IPS DF 6.9 (cell line): ENCODE measurements at regions not wholly inside any gene's neighbourhood (a gene's known extent, or its start where the extent isn't known, plus 50 kb on each side); places are given as distances from the start of the nearest gene placed in this dataset.
A peak's percentile ranks its signal among the peaks of the same experiment; 100 is the strongest.
"Not testable (repeated sequence)": the region's sequence is repeated elsewhere in the genome, so short reads cannot be mapped to it uniquely, and the experiment has no call there.

Experiments
- DNase-seq: peaks from one replicate; pipeline ENCODE4 v3.0.0-alpha.2; 2013; ENCODE audit warnings: low read depth, low spot score
- H3K27ac ChIP-seq: one replicate; pipeline ENCODE4 v1.5.1; 2013; ENCODE audit warnings: low read length, control low read depth
- H3K27me3 ChIP-seq: 2 replicates; pipeline ENCODE4 v1.6.1; 2013; ENCODE audit warnings: mild to moderate bottlenecking, low read length; ENCODE audit not compliant: control insufficient read depth, insufficient read depth
- H3K36me3 ChIP-seq: 2 replicates; pipeline ENCODE4 v1.6.1; 2013; ENCODE audit warnings: low read length; ENCODE audit not compliant: control insufficient read depth, insufficient read depth
- H3K4me1 ChIP-seq: 2 replicates; pipeline ENCODE4 v1.6.1; 2013; ENCODE audit warnings: low read length; ENCODE audit not compliant: control insufficient read depth, insufficient read depth
- H3K4me3 ChIP-seq: 2 replicates; pipeline ENCODE4 v1.5.1; 2013; ENCODE audit warnings: mild to moderate bottlenecking, low read length
- H3K9me3 ChIP-seq: 2 replicates; pipeline ENCODE4 v1.6.1; 2013; ENCODE audit warnings: low read length, inconsistent platforms; ENCODE audit not compliant: control insufficient read depth, insufficient read depth
- WGBS: extraction: QIAGEN DNeasy Blood & Tissue Kit; methylation state at CpG from one replicate; pipeline ENCODE4 v1.1.7; 2013; ENCODE audit warnings: mixed read lengths, missing lambda C conversion rate; ENCODE audit not compliant: insufficient read length, insufficient coverage; 5-methylcytosine and 5-hydroxymethylcytosine counted together

GRCh38 chr13:89066868-89067466 lies 1395.8 kb downstream of the SLITRK5 start:
- Histone ChIP-seq H3K4me3 (no peak overlapping the region), H3K4me1 (no peaks in the 10 kb centered on the region), H3K36me3 (no peaks in the 10 kb centered on the region), H3K9me3 (no peaks in the 10 kb centered on the region), H3K27ac (no peak overlapping the region), H3K27me3 (no peaks in the 10 kb centered on the region)
- peak; percentile 43 for DNase-seq
- WGBS, result no CpG with 5 or more reads among the region's 9 CpGs

- H3K27me3 ChIP-seq, result no peaks in the 10 kb centered on the region
- no CpG with 5 or more reads among the region's 1 CpG for WGBS
- H3K36me3 ChIP-seq, result no peaks in the 10 kb centered on the region
- no peak overlapping the region for H3K4me3 ChIP-seq
- DNase-seq, result no peak
- H3K4me1 ChIP-seq, result no peaks in the 10 kb centered on the region
- no peak overlapping the region for H3K27ac ChIP-seq
- no peaks in the 10 kb centered on the region for H3K9me3 ChIP-seq
Measured at GRCh38 chr13:89072979-89073378, 1401.8 kb downstream of the SLITRK5 start.

GRCh38 chr13:89076622-89077021 lies 1405.5 kb downstream of the SLITRK5 start:
- no CpG with 5 or more reads among the region's 2 CpGs for WGBS

GRCh38 chr13:89082623-89083022 lies 1411.5 kb downstream of the SLITRK5 start:
- WGBS, result no CpG with 5 or more reads among the region's 3 CpGs
- Histone ChIP-seq H3K36me3 (no peaks in the 10 kb centered on the region), H3K27ac (no peak overlapping the region), H3K4me1 (no peaks in the 10 kb centered on the region), H3K27me3 (no peaks in the 10 kb centered on the region), H3K4me3 (no peak overlapping the region), H3K9me3 (no peaks in the 10 kb centered on the region)
- no peak for DNase-seq

More at GRCh38 chr13:89076622-89077021, 1405.5 kb downstream of the SLITRK5 start:
- H3K36me3 ChIP-seq, result no peaks in the 10 kb centered on the region
- H3K4me3 ChIP-seq, result no peak overlapping the region
- no peaks in the 10 kb centered on the region for H3K27me3 ChIP-seq
- H3K4me1 ChIP-seq, result no peaks in the 10 kb centered on the region
- no peaks in the 10 kb centered on the region for H3K9me3 ChIP-seq
- no peak overlapping the region for H3K27ac ChIP-seq
- DNase-seq, result no peak

GRCh38 chr13:89088107-89088506 lies 1416.9 kb downstream of the SLITRK5 start:
- H3K9me3 ChIP-seq, H3K36me3 ChIP-seq, DNase-seq, H3K4me3 ChIP-seq, H3K27ac ChIP-seq, H3K27me3 ChIP-seq, H3K4me1 ChIP-seq: not testable (repeated sequence)
- WGBS, result no CpG with 5 or more reads among the region's 16 CpGs

GRCh38 chr13:89097994-89098393 lies 1426.8 kb downstream of the SLITRK5 start:
- no peak overlapping the region for H3K4me3 ChIP-seq
- DNase-seq, result no peak
- no CpG with 5 or more reads among the region's 1 CpG for WGBS
- H3K36me3 ChIP-seq, result no peaks in the 10 kb centered on the region
- no peak overlapping the region for H3K27ac ChIP-seq
- H3K9me3 ChIP-seq, result no peaks in the 10 kb centered on the region
- no peaks in the 10 kb centered on the region for H3K4me1 ChIP-seq
- H3K27me3 ChIP-seq, result no peaks in the 10 kb centered on the region

- no peaks in the 10 kb centered on the region for H3K27me3 ChIP-seq
- H3K36me3 ChIP-seq, result no peaks in the 10 kb centered on the region
- H3K4me1 ChIP-seq, result no peaks in the 10 kb centered on the region
- no peak overlapping the region for H3K27ac ChIP-seq
- no CpG with 5 or more reads among the region's 5 CpGs for WGBS
- H3K9me3 ChIP-seq, result no peaks in the 10 kb centered on the region
- no peak overlapping the region for H3K4me3 ChIP-seq
- DNase-seq, result peak; percentile 13
Measured at GRCh38 chr13:89113744-89114143, 1442.6 kb downstream of the SLITRK5 start.

- WGBS, result no CpG with 5 or more reads among the region's 3 CpGs
- Histone ChIP-seq H3K36me3 (no peaks in the 10 kb centered on the region), H3K4me1 (no peaks in the 10 kb centered on the region), H3K27me3 (no peaks in the 10 kb centered on the region), H3K27ac (no peak overlapping the region), H3K4me3 (no peak overlapping the region), H3K9me3 (no peaks in the 10 kb centered on the region)
- DNase-seq, result no peak
Measured at GRCh38 chr13:89115307-89115706, 1444.1 kb downstream of the SLITRK5 start.

GRCh38 chr13:89136678-89137077 lies 1465.5 kb downstream of the SLITRK5 start:
- no CpG with 5 or more reads among the region's 3 CpGs for WGBS
- H3K4me1 ChIP-seq, result no peaks in the 10 kb centered on the region
- no peaks in the 10 kb centered on the region for H3K36me3 ChIP-seq
- no peak for DNase-seq
- no peaks in the 10 kb centered on the region for H3K27me3 ChIP-seq
- no peaks in the 10 kb centered on the region for H3K9me3 ChIP-seq
- no peak overlapping the region for H3K27ac ChIP-seq
- H3K4me3 ChIP-seq, result no peak overlapping the region

- Histone ChIP-seq H3K27me3 (no peaks in the 10 kb centered on the region), H3K4me1 (no peaks in the 10 kb centered on the region), H3K27ac (no peak overlapping the region), H3K36me3 (no peaks in the 10 kb centered on the region), H3K9me3 (no peaks in the 10 kb centered on the region), H3K4me3 (no peak overlapping the region)
- no peak for DNase-seq
Measured at GRCh38 chr13:89150362-89150761, 1479.2 kb downstream of the SLITRK5 start.

- Histone ChIP-seq H3K27ac (no peak overlapping the region), H3K4me1 (no peaks in the 10 kb centered on the region), H3K27me3 (no peaks in the 10 kb centered on the region), H3K36me3 (no peaks in the 10 kb centered on the region), H3K4me3 (no peak overlapping the region), H3K9me3 (no peaks in the 10 kb centered on the region)
- no peak for DNase-seq
- no CpG with 5 or more reads among the region's 5 CpGs for WGBS
Measured at GRCh38 chr13:89153941-89154340, 1482.8 kb downstream of the SLITRK5 start.
